HEK293 (cell line): ENCODE measurements at regions not wholly inside any gene's neighbourhood (a gene's known extent, or its start where the extent isn't known, plus 50 kb on each side); places are given as distances from the start of the nearest gene placed in this dataset.

Experiments
- GLIS1 ChIP-seq: fragments of 450-650 bp; formaldehyde crosslinking; IDR thresholded peaks from 2 replicates; pipeline ENCODE4 v1.5.1; 2016; ENCODE audit warnings: missing biosample characterization, missing genetic modification characterization
- GLIS2 ChIP-seq: fragments of 450-650 bp; formaldehyde crosslinking; IDR thresholded peaks from 2 replicates; pipeline ENCODE4 v1.5.1; 2016; ENCODE audit warnings: missing biosample characterization, missing genetic modification characterization
- HOXC10 ChIP-seq: sonication (generic); formaldehyde crosslinking; IDR thresholded peaks from 2 replicates; pipeline ENCODE4 v1.8.1; 2023; ENCODE audit warnings: mild to moderate bottlenecking, missing genetic modification reagents
- IKZF3 ChIP-seq: fragments of 450-650 bp; IDR thresholded peaks from 2 replicates; pipeline ENCODE4 v1.5.0; 2018; ENCODE audit warnings: missing biosample characterization, mild to moderate bottlenecking, missing genetic modification characterization, moderate library complexity
- OSR2 ChIP-seq: fragments of 450-650 bp; formaldehyde crosslinking; IDR thresholded peaks from 2 replicates; pipeline ENCODE4 v1.5.1; 2016; ENCODE audit warnings: missing biosample characterization, missing genetic modification characterization
- SALL2 ChIP-seq: fragments of 450-650 bp; formaldehyde crosslinking; IDR thresholded peaks from 2 replicates; pipeline ENCODE4 v1.5.0; 2017; ENCODE audit warnings: missing biosample characterization, mild to moderate bottlenecking, missing genetic modification characterization, borderline replicate concordance
- SP7 ChIP-seq: fragments of 450-650 bp; formaldehyde crosslinking; IDR thresholded peaks from 2 replicates; pipeline ENCODE4 v1.5.1; 2016; ENCODE audit warnings: missing biosample characterization, missing genetic modification characterization
- ZBTB20 ChIP-seq: fragments of 450-650 bp; formaldehyde crosslinking; IDR thresholded peaks from 2 replicates; pipeline ENCODE4 v1.5.1; 2016; ENCODE audit warnings: missing biosample characterization, missing genetic modification characterization
- ZBTB8A ChIP-seq: fragments of 450-650 bp; formaldehyde crosslinking; IDR thresholded peaks from 2 replicates; pipeline ENCODE4 v1.5.1; 2016; ENCODE audit warnings: missing biosample characterization, missing genetic modification characterization
- ZNF184 ChIP-seq: fragments of 450-650 bp; IDR thresholded peaks from 2 replicates; pipeline ENCODE4 v1.5.1; 2018; ENCODE audit warnings: missing biosample characterization, mild to moderate bottlenecking, missing genetic modification characterization
- ZNF23 ChIP-seq: fragments of 450-650 bp; formaldehyde crosslinking; IDR thresholded peaks from 2 replicates; pipeline ENCODE4 v1.5.1; 2016; ENCODE audit warnings: missing biosample characterization, missing genetic modification characterization, borderline replicate concordance
- ZNF391 ChIP-seq: fragments of 450-650 bp; formaldehyde crosslinking; IDR thresholded peaks from 2 replicates; pipeline ENCODE4 v1.5.1; 2016; ENCODE audit warnings: low read depth, missing biosample characterization, missing genetic modification characterization, borderline replicate concordance
- ZNF394 ChIP-seq: fragments of 450-650 bp; formaldehyde crosslinking; IDR thresholded peaks from 2 replicates; pipeline ENCODE4 v1.5.1; 2016; ENCODE audit warnings: missing biosample characterization, missing genetic modification characterization, mild to moderate bottlenecking, moderate library complexity, borderline replicate concordance
- ZNF561 ChIP-seq: fragments of 450-650 bp; IDR thresholded peaks from 2 replicates; pipeline ENCODE4 v1.5.1; 2018; ENCODE audit warnings: missing biosample characterization, missing genetic modification characterization, borderline replicate concordance
- ZNF621 ChIP-seq: fragments of 450-650 bp; formaldehyde crosslinking; IDR thresholded peaks from 2 replicates; pipeline ENCODE4 v1.5.1; 2017; ENCODE audit warnings: missing biosample characterization, missing genetic modification characterization
- ZNF76 ChIP-seq: fragments of 450-650 bp; formaldehyde crosslinking; IDR thresholded peaks from 2 replicates; pipeline ENCODE4; 2016; ENCODE audit warnings: low read depth, missing biosample characterization, missing genetic modification characterization, borderline replicate concordance
- ZNF843 ChIP-seq: fragments of 450-650 bp; formaldehyde crosslinking; IDR thresholded peaks from 2 replicates; pipeline ENCODE4 v1.5.1; 2016; ENCODE audit warnings: missing biosample characterization, missing genetic modification characterization
- ZSCAN30 ChIP-seq: fragments of 450-650 bp; IDR thresholded peaks from 2 replicates; pipeline ENCODE4 v1.5.1; 2018; ENCODE audit warnings: missing biosample characterization, mild to moderate bottlenecking, missing genetic modification characterization, moderate library complexity
- TF ChIP-seq, protein P1 (sequence below): fragments of 450-650 bp; formaldehyde crosslinking; IDR thresholded peaks from 2 replicates; pipeline ENCODE4 v1.5.1; 2016; ENCODE audit warnings: missing biosample characterization, missing genetic modification characterization
- TF ChIP-seq, protein P2 (sequence below): fragments of 450-650 bp; formaldehyde crosslinking; IDR thresholded peaks from 2 replicates; pipeline ENCODE4 v1.5.1; 2017; ENCODE audit warnings: missing biosample characterization, missing genetic modification characterization
- TF ChIP-seq, protein P3 (sequence below): fragments of 450-650 bp; formaldehyde crosslinking; IDR thresholded peaks from 2 replicates; pipeline ENCODE4 v1.5.1; 2016; ENCODE audit warnings: missing biosample characterization, missing genetic modification characterization, borderline replicate concordance
- TF ChIP-seq, protein P4 (sequence below): fragments of 450-650 bp; formaldehyde crosslinking; IDR thresholded peaks from 2 replicates; pipeline ENCODE4 v1.5.1; 2016; ENCODE audit warnings: missing biosample characterization, missing genetic modification characterization
- TF ChIP-seq, protein P5 (sequence below): fragments of 450-650 bp; formaldehyde crosslinking; conservative IDR thresholded peaks from 2 replicates; pipeline ENCODE4 v1.5.1; 2016; ENCODE audit warnings: low read depth, missing biosample characterization, missing genetic modification characterization
- TF ChIP-seq, protein P6 (sequence below): fragments of 450-650 bp; formaldehyde crosslinking; IDR thresholded peaks from 2 replicates; pipeline ENCODE4 v1.5.1; 2016; ENCODE audit warnings: missing biosample characterization, missing genetic modification characterization

DNA sequence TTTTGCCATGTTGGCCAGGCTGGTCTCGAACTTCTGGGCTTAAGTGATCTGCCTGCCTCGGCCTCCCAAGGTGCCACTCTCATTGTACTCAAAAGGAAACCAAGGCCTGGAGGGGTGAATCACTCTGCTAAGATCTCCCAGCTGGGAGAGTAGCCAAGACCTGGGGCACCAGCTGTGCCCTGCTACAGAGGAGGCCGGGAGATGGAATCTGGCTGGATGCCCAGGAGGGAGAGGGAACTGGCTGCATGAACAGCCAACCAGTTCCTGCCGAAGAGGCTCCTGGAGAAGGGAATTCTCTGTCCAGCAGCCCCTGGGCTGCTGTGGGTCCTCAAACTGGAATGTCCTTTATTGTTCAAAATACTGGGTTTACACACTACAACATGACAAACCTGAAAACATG, 238.7 kb upstream of the CIBAR2 start (continued):
- TF ChIP-seq, protein P1, sequence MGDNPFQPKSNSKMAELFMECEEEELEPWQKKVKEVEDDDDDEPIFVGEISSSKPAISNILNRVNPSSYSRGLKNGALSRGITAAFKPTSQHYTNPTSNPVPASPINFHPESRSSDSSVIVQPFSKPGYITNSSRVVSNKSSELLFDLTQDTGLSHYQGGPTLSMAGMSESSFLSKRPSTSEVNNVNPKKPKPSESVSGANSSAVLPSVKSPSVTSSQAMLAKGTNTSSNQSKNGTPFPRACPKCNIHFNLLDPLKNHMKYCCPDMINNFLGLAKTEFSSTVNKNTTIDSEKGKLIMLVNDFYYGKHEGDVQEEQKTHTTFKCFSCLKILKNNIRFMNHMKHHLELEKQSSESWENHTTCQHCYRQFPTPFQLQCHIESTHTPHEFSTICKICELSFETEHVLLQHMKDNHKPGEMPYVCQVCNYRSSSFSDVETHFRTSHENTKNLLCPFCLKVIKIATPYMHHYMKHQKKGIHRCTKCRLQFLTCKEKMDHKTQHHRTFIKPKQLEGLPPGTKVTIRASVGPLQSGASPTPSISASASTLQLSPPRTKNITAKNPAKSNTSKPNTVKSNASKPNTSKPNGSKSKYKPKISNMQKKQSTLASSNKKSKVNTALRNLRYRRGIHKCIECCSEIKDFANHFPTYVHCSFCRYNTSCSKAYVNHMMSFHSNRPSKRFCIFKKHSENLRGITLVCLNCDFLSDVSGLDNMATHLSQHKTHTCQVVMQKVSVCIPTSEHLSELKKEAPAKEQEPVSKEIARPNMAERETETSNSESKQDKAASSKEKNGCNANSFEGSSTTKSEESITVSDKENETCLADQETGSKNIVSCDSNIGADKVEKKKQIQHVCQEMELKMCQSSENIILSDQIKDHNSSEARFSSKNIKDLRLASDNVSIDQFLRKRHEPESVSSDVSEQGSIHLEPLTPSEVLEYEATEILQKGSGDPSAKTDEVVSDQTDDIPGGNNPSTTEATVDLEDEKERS (tag by site-specific recombination): no peak
- TF ChIP-seq ZNF76 (tag by site-specific recombination) (peak; percentile 57; the same call in 1 of the 2 replicates), ZNF23 (tag by site-specific recombination) (no peak), SALL2 (no peak), HOXC10 (CRISPR knock-in tag) (no peak), ZNF394 (tag by site-specific recombination) (peak; percentile 51; the same call in 1 of the 2 replicates), GLIS2 (tag by site-specific recombination) (peak; percentile 73), ZBTB8A (tag by site-specific recombination) (peak; percentile 76), ZSCAN30 (peak; percentile 92), ZNF843 (peak; percentile 38; the same call in 1 of the 2 replicates), ZNF561 (tag by site-specific recombination) (peak; percentile 87; the same call in 1 of the 2 replicates), OSR2 (tag by site-specific recombination) (peak; percentile 24; the same call in 1 of the 2 replicates), ZNF391 (no peak), IKZF3 (tag by site-specific recombination) (peak; percentile 48; the same call in 1 of the 2 replicates), GLIS1 (peak; percentile 87), SP7 (0 out of 2 replicates have a peak, but pooled peaks have one; percentile 48), ZNF621 (no peak), ZNF184 (tag by site-specific recombination) (no peak), ZBTB20 (tag by site-specific recombination) (peak; percentile 32; the same call in 1 of the 2 replicates)
- TF ChIP-seq, protein P2, sequence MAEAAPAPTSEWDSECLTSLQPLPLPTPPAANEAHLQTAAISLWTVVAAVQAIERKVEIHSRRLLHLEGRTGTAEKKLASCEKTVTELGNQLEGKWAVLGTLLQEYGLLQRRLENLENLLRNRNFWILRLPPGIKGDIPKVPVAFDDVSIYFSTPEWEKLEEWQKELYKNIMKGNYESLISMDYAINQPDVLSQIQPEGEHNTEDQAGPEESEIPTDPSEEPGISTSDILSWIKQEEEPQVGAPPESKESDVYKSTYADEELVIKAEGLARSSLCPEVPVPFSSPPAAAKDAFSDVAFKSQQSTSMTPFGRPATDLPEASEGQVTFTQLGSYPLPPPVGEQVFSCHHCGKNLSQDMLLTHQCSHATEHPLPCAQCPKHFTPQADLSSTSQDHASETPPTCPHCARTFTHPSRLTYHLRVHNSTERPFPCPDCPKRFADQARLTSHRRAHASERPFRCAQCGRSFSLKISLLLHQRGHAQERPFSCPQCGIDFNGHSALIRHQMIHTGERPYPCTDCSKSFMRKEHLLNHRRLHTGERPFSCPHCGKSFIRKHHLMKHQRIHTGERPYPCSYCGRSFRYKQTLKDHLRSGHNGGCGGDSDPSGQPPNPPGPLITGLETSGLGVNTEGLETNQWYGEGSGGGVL: peak; percentile 52; the same call in 1 of the 2 replicates
- TF ChIP-seq, protein P3, sequence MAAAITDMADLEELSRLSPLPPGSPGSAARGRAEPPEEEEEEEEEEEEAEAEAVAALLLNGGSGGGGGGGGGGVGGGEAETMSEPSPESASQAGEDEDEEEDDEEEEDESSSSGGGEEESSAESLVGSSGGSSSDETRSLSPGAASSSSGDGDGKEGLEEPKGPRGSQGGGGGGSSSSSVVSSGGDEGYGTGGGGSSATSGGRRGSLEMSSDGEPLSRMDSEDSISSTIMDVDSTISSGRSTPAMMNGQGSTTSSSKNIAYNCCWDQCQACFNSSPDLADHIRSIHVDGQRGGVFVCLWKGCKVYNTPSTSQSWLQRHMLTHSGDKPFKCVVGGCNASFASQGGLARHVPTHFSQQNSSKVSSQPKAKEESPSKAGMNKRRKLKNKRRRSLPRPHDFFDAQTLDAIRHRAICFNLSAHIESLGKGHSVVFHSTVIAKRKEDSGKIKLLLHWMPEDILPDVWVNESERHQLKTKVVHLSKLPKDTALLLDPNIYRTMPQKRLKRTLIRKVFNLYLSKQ (tag by site-specific recombination): no peak
- TF ChIP-seq, protein P4, sequence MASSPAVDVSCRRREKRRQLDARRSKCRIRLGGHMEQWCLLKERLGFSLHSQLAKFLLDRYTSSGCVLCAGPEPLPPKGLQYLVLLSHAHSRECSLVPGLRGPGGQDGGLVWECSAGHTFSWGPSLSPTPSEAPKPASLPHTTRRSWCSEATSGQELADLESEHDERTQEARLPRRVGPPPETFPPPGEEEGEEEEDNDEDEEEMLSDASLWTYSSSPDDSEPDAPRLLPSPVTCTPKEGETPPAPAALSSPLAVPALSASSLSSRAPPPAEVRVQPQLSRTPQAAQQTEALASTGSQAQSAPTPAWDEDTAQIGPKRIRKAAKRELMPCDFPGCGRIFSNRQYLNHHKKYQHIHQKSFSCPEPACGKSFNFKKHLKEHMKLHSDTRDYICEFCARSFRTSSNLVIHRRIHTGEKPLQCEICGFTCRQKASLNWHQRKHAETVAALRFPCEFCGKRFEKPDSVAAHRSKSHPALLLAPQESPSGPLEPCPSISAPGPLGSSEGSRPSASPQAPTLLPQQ: peak; percentile 35
- TF ChIP-seq, protein P5, sequence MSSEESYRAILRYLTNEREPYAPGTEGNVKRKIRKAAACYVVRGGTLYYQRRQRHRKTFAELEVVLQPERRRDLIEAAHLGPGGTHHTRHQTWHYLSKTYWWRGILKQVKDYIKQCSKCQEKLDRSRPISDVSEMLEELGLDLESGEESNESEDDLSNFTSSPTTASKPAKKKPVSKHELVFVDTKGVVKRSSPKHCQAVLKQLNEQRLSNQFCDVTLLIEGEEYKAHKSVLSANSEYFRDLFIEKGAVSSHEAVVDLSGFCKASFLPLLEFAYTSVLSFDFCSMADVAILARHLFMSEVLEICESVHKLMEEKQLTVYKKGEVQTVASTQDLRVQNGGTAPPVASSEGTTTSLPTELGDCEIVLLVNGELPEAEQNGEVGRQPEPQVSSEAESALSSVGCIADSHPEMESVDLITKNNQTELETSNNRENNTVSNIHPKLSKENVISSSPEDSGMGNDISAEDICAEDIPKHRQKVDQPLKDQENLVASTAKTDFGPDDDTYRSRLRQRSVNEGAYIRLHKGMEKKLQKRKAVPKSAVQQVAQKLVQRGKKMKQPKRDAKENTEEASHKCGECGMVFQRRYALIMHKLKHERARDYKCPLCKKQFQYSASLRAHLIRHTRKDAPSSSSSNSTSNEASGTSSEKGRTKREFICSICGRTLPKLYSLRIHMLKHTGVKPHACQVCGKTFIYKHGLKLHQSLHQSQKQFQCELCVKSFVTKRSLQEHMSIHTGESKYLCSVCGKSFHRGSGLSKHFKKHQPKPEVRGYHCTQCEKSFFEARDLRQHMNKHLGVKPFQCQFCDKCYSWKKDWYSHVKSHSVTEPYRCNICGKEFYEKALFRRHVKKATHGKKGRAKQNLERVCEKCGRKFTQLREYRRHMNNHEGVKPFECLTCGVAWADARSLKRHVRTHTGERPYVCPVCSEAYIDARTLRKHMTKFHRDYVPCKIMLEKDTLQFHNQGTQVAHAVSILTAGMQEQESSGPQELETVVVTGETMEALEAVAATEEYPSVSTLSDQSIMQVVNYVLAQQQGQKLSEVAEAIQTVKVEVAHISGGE: no peak
- TF ChIP-seq, protein P6, sequence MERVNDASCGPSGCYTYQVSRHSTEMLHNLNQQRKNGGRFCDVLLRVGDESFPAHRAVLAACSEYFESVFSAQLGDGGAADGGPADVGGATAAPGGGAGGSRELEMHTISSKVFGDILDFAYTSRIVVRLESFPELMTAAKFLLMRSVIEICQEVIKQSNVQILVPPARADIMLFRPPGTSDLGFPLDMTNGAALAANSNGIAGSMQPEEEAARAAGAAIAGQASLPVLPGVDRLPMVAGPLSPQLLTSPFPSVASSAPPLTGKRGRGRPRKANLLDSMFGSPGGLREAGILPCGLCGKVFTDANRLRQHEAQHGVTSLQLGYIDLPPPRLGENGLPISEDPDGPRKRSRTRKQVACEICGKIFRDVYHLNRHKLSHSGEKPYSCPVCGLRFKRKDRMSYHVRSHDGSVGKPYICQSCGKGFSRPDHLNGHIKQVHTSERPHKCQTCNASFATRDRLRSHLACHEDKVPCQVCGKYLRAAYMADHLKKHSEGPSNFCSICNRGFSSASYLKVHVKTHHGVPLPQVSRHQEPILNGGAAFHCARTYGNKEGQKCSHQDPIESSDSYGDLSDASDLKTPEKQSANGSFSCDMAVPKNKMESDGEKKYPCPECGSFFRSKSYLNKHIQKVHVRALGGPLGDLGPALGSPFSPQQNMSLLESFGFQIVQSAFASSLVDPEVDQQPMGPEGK (tag by site-specific recombination): peak; percentile 65; the same call in 1 of the 2 replicates
